ENCODE measurements at regions not wholly inside any gene's neighbourhood (a gene's known extent, or its start where the extent isn't known, plus 50 kb on each side); places are given as distances from the start of the nearest gene placed in this dataset.

DNA sequence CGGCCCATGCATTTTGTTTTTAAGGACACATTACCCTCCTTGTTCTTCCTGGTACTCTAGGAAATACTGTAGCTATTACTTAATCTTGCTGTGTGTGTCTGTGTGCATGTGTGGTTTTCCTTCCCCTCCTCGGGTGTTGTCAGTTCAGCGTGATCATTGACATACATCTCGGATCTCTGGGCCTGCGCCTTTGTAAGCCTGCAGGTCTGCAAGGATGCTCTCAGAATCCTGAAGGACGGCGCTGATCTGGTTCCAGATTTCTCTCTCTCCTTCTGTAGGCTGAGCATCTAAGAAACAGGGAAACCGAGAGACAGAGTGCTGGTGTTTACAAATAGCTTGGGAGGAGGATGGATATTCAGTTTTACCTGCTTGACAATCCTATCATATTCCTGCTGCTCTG lies 100.2 kb downstream of the CYRIA start:
- Histone ChIP-seq H3K9me3 (ENCODE audit: control insufficient read depth, insufficient read depth, low read depth, low read length) (no peaks in the 10 kb centered on the region), H3K36me3 (ENCODE audit: control insufficient read depth in 2 of 2, insufficient read depth in 1 of 2, low read length in 2 of 2) (peaks cover 0 to 13% of the 10 kb centered on the region in 2 experiments; a peak in 1 of 3 replicates), H3K27ac (ENCODE audit: extremely low read depth, low read depth, low read length) (no peak overlapping the region), H3K4me1 (ENCODE audit: control insufficient read depth, insufficient read depth, low read length) (no peaks in the 10 kb centered on the region), H3K4me3 (ENCODE audit: low read depth, low read length) (no peak overlapping the region)
- TF ChIP-seq, protein P1, sequence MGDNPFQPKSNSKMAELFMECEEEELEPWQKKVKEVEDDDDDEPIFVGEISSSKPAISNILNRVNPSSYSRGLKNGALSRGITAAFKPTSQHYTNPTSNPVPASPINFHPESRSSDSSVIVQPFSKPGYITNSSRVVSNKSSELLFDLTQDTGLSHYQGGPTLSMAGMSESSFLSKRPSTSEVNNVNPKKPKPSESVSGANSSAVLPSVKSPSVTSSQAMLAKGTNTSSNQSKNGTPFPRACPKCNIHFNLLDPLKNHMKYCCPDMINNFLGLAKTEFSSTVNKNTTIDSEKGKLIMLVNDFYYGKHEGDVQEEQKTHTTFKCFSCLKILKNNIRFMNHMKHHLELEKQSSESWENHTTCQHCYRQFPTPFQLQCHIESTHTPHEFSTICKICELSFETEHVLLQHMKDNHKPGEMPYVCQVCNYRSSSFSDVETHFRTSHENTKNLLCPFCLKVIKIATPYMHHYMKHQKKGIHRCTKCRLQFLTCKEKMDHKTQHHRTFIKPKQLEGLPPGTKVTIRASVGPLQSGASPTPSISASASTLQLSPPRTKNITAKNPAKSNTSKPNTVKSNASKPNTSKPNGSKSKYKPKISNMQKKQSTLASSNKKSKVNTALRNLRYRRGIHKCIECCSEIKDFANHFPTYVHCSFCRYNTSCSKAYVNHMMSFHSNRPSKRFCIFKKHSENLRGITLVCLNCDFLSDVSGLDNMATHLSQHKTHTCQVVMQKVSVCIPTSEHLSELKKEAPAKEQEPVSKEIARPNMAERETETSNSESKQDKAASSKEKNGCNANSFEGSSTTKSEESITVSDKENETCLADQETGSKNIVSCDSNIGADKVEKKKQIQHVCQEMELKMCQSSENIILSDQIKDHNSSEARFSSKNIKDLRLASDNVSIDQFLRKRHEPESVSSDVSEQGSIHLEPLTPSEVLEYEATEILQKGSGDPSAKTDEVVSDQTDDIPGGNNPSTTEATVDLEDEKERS (tag by site-specific recombination; IDR thresholded peaks at IDR 0.05): no peak
- TF ChIP-seq, protein P2, sequence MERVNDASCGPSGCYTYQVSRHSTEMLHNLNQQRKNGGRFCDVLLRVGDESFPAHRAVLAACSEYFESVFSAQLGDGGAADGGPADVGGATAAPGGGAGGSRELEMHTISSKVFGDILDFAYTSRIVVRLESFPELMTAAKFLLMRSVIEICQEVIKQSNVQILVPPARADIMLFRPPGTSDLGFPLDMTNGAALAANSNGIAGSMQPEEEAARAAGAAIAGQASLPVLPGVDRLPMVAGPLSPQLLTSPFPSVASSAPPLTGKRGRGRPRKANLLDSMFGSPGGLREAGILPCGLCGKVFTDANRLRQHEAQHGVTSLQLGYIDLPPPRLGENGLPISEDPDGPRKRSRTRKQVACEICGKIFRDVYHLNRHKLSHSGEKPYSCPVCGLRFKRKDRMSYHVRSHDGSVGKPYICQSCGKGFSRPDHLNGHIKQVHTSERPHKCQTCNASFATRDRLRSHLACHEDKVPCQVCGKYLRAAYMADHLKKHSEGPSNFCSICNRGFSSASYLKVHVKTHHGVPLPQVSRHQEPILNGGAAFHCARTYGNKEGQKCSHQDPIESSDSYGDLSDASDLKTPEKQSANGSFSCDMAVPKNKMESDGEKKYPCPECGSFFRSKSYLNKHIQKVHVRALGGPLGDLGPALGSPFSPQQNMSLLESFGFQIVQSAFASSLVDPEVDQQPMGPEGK (tag by site-specific recombination; IDR thresholded peaks at IDR 0.05): no peak
- no peak for TF ChIP-seq ZNF138 (tag by site-specific recombination; IDR thresholded peaks at IDR 0.05; ENCODE audit: borderline replicate concordance)
- TF ChIP-seq, protein P3, sequence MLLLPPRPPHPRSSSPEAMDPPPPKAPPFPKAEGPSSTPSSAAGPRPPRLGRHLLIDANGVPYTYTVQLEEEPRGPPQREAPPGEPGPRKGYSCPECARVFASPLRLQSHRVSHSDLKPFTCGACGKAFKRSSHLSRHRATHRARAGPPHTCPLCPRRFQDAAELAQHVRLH (tag by site-specific recombination; IDR thresholded peaks at IDR 0.05): no peak
- TF ChIP-seq ZNF530 (tag by site-specific recombination; IDR thresholded peaks at IDR 0.05; ENCODE audit: low read depth): no peak
- no peak for TF ChIP-seq ZNF121 (tag by site-specific recombination; IDR thresholded peaks at IDR 0.05)
- TF ChIP-seq ZNF248 (tag by site-specific recombination; IDR thresholded peaks at IDR 0.05): no peak
- TF ChIP-seq, protein P4, sequence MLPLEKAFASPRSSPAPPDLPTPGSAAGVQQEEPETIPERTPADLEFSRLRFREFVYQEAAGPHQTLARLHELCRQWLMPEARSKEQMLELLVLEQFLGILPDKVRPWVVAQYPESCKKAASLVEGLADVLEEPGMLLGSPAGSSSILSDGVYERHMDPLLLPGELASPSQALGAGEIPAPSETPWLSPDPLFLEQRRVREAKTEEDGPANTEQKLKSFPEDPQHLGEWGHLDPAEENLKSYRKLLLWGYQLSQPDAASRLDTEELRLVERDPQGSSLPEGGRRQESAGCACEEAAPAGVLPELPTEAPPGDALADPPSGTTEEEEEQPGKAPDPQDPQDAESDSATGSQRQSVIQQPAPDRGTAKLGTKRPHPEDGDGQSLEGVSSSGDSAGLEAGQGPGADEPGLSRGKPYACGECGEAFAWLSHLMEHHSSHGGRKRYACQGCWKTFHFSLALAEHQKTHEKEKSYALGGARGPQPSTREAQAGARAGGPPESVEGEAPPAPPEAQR (tag by site-specific recombination; IDR thresholded peaks at IDR 0.05): no peak
- TF ChIP-seq ZNF837 (tag by site-specific recombination; IDR thresholded peaks at IDR 0.05): no peak
- TF ChIP-seq ZNF350 (tag by site-specific recombination; IDR thresholded peaks at IDR 0.05): no peak
- TF ChIP-seq ZNF114 (tag by site-specific recombination; IDR thresholded peaks at IDR 0.05): no peak
- no peak for TF ChIP-seq ZNF239 (tag by site-specific recombination; IDR thresholded peaks at IDR 0.05)
- no peak for TF ChIP-seq KLF9 (tag by site-specific recombination; IDR thresholded peaks at IDR 0.05; ENCODE audit: low read depth)
- TF ChIP-seq, protein P5, sequence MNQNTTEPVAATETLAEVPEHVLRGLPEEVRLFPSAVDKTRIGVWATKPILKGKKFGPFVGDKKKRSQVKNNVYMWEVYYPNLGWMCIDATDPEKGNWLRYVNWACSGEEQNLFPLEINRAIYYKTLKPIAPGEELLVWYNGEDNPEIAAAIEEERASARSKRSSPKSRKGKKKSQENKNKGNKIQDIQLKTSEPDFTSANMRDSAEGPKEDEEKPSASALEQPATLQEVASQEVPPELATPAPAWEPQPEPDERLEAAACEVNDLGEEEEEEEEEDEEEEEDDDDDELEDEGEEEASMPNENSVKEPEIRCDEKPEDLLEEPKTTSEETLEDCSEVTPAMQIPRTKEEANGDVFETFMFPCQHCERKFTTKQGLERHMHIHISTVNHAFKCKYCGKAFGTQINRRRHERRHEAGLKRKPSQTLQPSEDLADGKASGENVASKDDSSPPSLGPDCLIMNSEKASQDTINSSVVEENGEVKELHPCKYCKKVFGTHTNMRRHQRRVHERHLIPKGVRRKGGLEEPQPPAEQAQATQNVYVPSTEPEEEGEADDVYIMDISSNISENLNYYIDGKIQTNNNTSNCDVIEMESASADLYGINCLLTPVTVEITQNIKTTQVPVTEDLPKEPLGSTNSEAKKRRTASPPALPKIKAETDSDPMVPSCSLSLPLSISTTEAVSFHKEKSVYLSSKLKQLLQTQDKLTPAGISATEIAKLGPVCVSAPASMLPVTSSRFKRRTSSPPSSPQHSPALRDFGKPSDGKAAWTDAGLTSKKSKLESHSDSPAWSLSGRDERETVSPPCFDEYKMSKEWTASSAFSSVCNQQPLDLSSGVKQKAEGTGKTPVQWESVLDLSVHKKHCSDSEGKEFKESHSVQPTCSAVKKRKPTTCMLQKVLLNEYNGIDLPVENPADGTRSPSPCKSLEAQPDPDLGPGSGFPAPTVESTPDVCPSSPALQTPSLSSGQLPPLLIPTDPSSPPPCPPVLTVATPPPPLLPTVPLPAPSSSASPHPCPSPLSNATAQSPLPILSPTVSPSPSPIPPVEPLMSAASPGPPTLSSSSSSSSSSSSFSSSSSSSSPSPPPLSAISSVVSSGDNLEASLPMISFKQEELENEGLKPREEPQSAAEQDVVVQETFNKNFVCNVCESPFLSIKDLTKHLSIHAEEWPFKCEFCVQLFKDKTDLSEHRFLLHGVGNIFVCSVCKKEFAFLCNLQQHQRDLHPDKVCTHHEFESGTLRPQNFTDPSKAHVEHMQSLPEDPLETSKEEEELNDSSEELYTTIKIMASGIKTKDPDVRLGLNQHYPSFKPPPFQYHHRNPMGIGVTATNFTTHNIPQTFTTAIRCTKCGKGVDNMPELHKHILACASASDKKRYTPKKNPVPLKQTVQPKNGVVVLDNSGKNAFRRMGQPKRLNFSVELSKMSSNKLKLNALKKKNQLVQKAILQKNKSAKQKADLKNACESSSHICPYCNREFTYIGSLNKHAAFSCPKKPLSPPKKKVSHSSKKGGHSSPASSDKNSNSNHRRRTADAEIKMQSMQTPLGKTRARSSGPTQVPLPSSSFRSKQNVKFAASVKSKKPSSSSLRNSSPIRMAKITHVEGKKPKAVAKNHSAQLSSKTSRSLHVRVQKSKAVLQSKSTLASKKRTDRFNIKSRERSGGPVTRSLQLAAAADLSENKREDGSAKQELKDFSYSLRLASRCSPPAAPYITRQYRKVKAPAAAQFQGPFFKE (tag by site-specific recombination; IDR thresholded peaks at IDR 0.05; ENCODE audit: borderline replicate concordance): no peak
- ChIA-PET POLR2A (no interaction called here), CTCF (interaction anchor here (0.6 kb wide), 1 partner anchor 11 kb away, joined by 3 read pairs; no protein-coding TSS in a partner anchor)
